Colonic mucosa (tissue), 4 donors: ENCODE measurements at regions not wholly inside any gene's neighbourhood (a gene's known extent, or its start where the extent isn't known, plus 50 kb on each side); places are given as distances from the start of the nearest gene placed in this dataset.

Experiments used
- DNase-seq: peaks from one replicate; pipeline ENCODE4 v3.0.0-alpha.2; 2020
- H3K27ac ChIP-seq: fragments of 200-600 bp; one replicate; pipeline ENCODE4 v1.8.0; 2021
- H3K27me3 ChIP-seq: fragments of 200-600 bp; one replicate; pipeline ENCODE4 v1.8.0; 2021
- H3K36me3 ChIP-seq: fragments of 200-600 bp; one replicate; pipeline ENCODE4 v1.8.0; 2021
- H3K4me1 ChIP-seq: fragments of 200-600 bp; one replicate; pipeline ENCODE4 v1.8.0; 2021; ENCODE audit warnings: mild to moderate bottlenecking
- H3K4me3 ChIP-seq: fragments of 200-600 bp; one replicate; pipeline ENCODE4 v1.8.0; 2021
- H3K9ac ChIP-seq, 2 donors: one replicate each; pipeline ENCODE4 v1.7.0; 2013; ENCODE audit warnings: control low read depth in 2 of 2, low read depth in 2 of 2, low read length in 2 of 2
- H3K9me3 ChIP-seq: fragments of 200-600 bp; one replicate; pipeline ENCODE4 v1.8.0; 2021
- CTCF ChIP-seq: fragments of 200-600 bp; IDR thresholded peaks from one replicate; pipeline ENCODE4 v1.8.0; 2022; ENCODE audit warnings: antibody characterized with exemption, mild to moderate bottlenecking
- intact Hi-C: fragments of 100-400 bp; cut with DNase I; formaldehyde crosslinking; loops from one replicate; pipeline ENCODE4 v1.14.1; 2022
- donor health status: healthy.
- donor health status: DM: no; HTN: no; CAD: no.
- donor health status: DM: no; HTN: no; CAD: no.

- H3K4me3 ChIP-seq = no peak overlapping the region
- no peak overlapping the region for H3K9ac ChIP-seq
- no peaks in the 10 kb centered on the region for H3K36me3 ChIP-seq
- no peak overlapping the region for H3K27ac ChIP-seq
- H3K4me1 ChIP-seq = no peaks in the 10 kb centered on the region
- intact Hi-C loops = no loop called here
- TF ChIP-seq CTCF = no peak
- H3K27me3 ChIP-seq = no peaks in the 10 kb centered on the region
- DNase-seq = no peak
- H3K9me3 ChIP-seq = no peaks in the 10 kb centered on the region
Observed at GRCh38 chr2:17301437-17301836, 216.8 kb downstream of the RAD51AP2 start.

DNA sequence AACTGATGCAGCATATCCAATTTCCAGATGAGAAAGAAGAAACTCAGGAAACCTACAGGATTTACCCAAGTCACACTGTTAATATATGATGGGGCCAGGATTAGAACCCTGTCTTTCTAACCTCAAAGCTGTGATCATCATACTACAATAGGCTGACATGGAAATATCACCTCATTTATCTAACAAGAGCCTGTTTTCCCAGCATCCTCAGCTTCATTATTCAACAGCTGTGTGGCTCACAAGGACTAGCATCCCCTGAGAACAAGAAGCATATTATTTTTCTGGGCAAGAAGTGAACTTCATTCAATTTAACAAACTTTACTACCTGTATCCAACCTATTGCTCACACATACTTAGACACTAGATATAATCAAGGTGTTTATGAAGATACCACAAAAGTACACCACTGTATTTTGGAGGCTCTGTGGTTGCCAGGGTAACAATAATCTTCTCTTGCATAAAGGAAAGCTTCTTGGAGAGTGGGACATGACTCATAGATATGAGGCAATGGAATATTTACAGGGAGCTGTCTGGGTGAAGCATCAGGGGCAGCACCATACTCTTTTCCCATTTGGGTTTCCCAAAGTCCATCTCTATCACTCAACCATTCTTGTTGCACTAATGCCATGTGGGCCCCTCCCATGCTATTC, 218.2 kb downstream of the RAD51AP2 start:
- H3K36me3 ChIP-seq = no peaks in the 10 kb centered on the region
- intact Hi-C loops = no loop called here

DNA sequence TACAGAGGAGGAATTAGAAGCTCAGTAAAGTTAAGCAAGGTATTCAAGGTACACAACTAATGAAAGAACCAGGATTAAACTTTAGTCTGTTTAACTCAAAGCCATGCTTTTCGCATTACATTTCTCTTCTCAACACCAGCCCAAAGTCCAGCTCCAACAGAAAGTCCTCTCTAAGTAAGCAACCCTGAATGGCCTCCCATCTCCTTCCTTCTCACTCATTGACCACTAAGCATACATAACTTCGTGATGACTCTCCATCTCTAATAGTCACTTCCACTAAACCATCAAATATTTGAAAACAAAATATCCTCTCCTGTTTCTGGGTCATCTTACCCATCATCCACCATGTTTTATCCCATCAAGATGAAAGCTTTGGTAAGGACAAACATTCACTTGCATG, 219.8 kb downstream of the RAD51AP2 start:
- H3K9me3 ChIP-seq = no peaks in the 10 kb centered on the region
- no peaks in the 10 kb centered on the region for H3K4me1 ChIP-seq
- intact Hi-C loops = no loop called here
- no peak overlapping the region for H3K27ac ChIP-seq
- H3K9ac ChIP-seq = no peak overlapping the region
- no peak for DNase-seq
- H3K36me3 ChIP-seq = no peaks in the 10 kb centered on the region
- TF ChIP-seq CTCF = no peak
- H3K27me3 ChIP-seq = no peaks in the 10 kb centered on the region
- H3K4me3 ChIP-seq = no peak overlapping the region

More for the DNA sequence above, 218.2 kb downstream of the RAD51AP2 start:
- H3K27ac ChIP-seq = no peak overlapping the region
- DNase-seq = no peak
- no peak overlapping the region for H3K9ac ChIP-seq
- H3K4me1 ChIP-seq = no peaks in the 10 kb centered on the region
- no peaks in the 10 kb centered on the region for H3K27me3 ChIP-seq
- no peak for TF ChIP-seq CTCF
- no peak overlapping the region for H3K4me3 ChIP-seq
- no peaks in the 10 kb centered on the region for H3K9me3 ChIP-seq

DNA sequence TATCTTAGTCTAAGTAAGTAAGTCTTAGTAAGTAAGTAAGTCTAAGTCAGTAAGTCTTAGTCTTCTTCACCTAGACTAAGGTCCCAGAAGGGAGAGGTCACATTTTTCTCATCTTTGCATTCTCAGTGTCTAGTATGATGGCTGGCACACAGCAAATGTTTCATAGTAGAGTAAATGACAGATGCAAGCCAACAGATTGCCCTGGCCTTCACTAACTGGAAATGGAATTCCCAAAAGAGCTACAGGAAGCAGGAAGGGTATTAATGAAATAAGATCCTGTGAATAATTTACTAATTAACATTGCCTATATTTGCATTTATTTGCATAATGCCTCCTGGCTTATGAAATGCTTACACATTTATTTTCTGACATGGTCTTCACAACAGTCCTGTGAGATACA, 221.6 kb downstream of the RAD51AP2 start:
- TF ChIP-seq CTCF = no peak
- intact Hi-C loops = no loop called here
- no peak for DNase-seq

GRCh38 chr2:17289669-17290068, 228.6 kb downstream of the RAD51AP2 start:
- Histone ChIP-seq H3K4me1 (no peaks in the 10 kb centered on the region), H3K9ac (no peak overlapping the region), H3K36me3 (no peaks in the 10 kb centered on the region), H3K9me3 (no peaks in the 10 kb centered on the region), H3K27ac (no peak overlapping the region), H3K4me3 (no peak overlapping the region), H3K27me3 (no peaks in the 10 kb centered on the region)
- no peak for TF ChIP-seq CTCF
- intact Hi-C loops = no loop called here
- DNase-seq = no peak

More for the DNA sequence above, 221.6 kb downstream of the RAD51AP2 start:
- no peaks in the 10 kb centered on the region for H3K9me3 ChIP-seq
- H3K9ac ChIP-seq = no peak overlapping the region
- H3K4me3 ChIP-seq = no peak overlapping the region
- no peaks in the 10 kb centered on the region for H3K4me1 ChIP-seq
- no peak overlapping the region for H3K27ac ChIP-seq
- no peaks in the 10 kb centered on the region for H3K27me3 ChIP-seq
- H3K36me3 ChIP-seq = no peaks in the 10 kb centered on the region
